ENCODE measurements at regions not wholly inside any gene's neighbourhood (a gene's known extent, or its start where the extent isn't known, plus 50 kb on each side); places are given as distances from the start of the nearest gene placed in this dataset.

DNA sequence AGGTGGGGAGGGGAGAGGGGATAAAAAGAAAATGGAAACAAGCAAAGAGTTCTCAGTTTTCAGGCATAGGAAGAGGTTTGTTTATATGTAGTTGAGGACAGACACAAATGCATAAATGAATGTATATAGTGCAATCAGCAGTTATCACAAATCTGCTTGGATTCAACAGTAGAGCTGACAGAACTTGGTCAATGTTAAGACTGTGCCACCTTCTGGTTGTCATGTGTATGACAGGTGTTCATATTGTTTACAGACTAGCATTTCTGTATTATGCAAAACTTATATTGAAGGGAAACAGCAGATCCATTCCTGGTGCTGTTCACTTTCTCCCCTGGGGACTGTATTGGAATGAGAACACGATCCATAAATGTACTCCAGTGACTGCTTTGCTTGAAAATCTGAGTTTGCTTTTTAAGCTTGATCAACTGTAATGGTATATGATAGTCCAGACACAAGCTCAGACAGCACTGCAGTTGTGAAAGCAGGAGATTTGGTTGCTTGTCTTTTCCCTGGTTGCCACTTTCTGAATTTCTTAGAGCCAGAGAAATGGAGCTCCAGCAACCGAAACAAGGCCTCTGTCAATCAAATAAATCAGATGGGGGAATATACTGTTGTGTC is 319.5 kb upstream of the OBI1 start:
- peak; percentile 34 for DNase-seq
- no peak overlapping the region for H3K4me2 ChIP-seq
- no peaks in the 10 kb centered on the region for H3F3A ChIP-seq (replicated peaks; ENCODE audit: insufficient read depth)
- WGBS (ENCODE audit: low lambda C conversion rate) = 0% methylated on average over 2 of the region's 2 CpGs
- H3K9ac ChIP-seq = no peak overlapping the region
- H4K20me1 ChIP-seq (ENCODE audit: insufficient read depth) = no peaks in the 10 kb centered on the region
- no peaks in the 10 kb centered on the region for H3K4me1 ChIP-seq (ENCODE audit: control insufficient read depth in 1 of 2, insufficient read depth in 2 of 2, low read depth in 1 of 2, low read length in 1 of 2)
- TF ChIP-seq CTCF (IDR thresholded peaks at IDR 0.05) (peak; percentile 74), RAD21 (IDR thresholded peaks at IDR 0.05; ENCODE audit: low read length) (peak; percentile 89), JUND (IDR thresholded peaks at IDR 0.05) (no peak), EZH2phosphoT487 (IDR thresholded peaks at IDR 0.05; ENCODE audit: borderline replicate concordance, low read depth) (no peak), TEAD4 (IDR thresholded peaks at IDR 0.05; ENCODE audit: borderline replicate concordance, insufficient read depth) (no peak), SIN3A (IDR thresholded peaks at IDR 0.05; ENCODE audit: borderline replicate concordance, low read depth, low read length) (no peak), MXI1 (IDR thresholded peaks at IDR 0.05; ENCODE audit: low read depth, low read length) (no peak), SMC3 (IDR thresholded peaks at IDR 0.05; ENCODE audit: low read depth, low read length) (peak; percentile 88), RFX5 (IDR thresholded peaks at IDR 0.05; ENCODE audit: low read length) (no peak), RCOR1 (IDR thresholded peaks at IDR 0.05; ENCODE audit: low read length) (no peak), TAF1 (IDR thresholded peaks at IDR 0.05; ENCODE audit: borderline replicate concordance, low read depth, low read length) (no peak), MEF2A (IDR thresholded peaks at IDR 0.05; ENCODE audit: borderline replicate concordance, low read depth) (no peak), NFIC (IDR thresholded peaks at IDR 0.05; ENCODE audit: borderline replicate concordance) (no peak), RXRA (IDR thresholded peaks at IDR 0.05; ENCODE audit: borderline replicate concordance, low read depth) (no peak), POLR2AphosphoS5 (IDR thresholded peaks at IDR 0.05; ENCODE audit: low read depth, low read length) (no peak), EP300 (IDR thresholded peaks at IDR 0.05; ENCODE audit: borderline replicate concordance in 1 of 2, low read depth in 1 of 2, low read length in 1 of 2) (no peak), GATA2 (CRISPR knock-in tag; IDR thresholded peaks at IDR 0.05) (0 out of 2 replicates have a peak, but pooled peaks have one; percentile 27)
- TF ChIP-seq, protein P1, sequence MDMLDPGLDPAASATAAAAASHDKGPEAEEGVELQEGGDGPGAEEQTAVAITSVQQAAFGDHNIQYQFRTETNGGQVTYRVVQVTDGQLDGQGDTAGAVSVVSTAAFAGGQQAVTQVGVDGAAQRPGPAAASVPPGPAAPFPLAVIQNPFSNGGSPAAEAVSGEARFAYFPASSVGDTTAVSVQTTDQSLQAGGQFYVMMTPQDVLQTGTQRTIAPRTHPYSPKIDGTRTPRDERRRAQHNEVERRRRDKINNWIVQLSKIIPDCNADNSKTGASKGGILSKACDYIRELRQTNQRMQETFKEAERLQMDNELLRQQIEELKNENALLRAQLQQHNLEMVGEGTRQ (IDR thresholded peaks at IDR 0.05; ENCODE audit: borderline replicate concordance, low read depth, low read length) = no peak
- TF ChIP-seq, protein P2, sequence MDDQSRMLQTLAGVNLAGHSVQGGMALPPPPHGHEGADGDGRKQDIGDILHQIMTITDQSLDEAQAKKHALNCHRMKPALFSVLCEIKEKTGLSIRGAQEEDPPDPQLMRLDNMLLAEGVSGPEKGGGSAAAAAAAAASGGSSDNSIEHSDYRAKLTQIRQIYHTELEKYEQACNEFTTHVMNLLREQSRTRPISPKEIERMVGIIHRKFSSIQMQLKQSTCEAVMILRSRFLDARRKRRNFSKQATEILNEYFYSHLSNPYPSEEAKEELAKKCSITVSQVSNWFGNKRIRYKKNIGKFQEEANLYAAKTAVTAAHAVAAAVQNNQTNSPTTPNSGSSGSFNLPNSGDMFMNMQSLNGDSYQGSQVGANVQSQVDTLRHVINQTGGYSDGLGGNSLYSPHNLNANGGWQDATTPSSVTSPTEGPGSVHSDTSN (IDR thresholded peaks at IDR 0.05) = no peak
- TF ChIP-seq, protein P3, sequence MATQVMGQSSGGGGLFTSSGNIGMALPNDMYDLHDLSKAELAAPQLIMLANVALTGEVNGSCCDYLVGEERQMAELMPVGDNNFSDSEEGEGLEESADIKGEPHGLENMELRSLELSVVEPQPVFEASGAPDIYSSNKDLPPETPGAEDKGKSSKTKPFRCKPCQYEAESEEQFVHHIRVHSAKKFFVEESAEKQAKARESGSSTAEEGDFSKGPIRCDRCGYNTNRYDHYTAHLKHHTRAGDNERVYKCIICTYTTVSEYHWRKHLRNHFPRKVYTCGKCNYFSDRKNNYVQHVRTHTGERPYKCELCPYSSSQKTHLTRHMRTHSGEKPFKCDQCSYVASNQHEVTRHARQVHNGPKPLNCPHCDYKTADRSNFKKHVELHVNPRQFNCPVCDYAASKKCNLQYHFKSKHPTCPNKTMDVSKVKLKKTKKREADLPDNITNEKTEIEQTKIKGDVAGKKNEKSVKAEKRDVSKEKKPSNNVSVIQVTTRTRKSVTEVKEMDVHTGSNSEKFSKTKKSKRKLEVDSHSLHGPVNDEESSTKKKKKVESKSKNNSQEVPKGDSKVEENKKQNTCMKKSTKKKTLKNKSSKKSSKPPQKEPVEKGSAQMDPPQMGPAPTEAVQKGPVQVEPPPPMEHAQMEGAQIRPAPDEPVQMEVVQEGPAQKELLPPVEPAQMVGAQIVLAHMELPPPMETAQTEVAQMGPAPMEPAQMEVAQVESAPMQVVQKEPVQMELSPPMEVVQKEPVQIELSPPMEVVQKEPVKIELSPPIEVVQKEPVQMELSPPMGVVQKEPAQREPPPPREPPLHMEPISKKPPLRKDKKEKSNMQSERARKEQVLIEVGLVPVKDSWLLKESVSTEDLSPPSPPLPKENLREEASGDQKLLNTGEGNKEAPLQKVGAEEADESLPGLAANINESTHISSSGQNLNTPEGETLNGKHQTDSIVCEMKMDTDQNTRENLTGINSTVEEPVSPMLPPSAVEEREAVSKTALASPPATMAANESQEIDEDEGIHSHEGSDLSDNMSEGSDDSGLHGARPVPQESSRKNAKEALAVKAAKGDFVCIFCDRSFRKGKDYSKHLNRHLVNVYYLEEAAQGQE (IDR thresholded peaks at IDR 0.05; ENCODE audit: low read depth, low read length) = no peak
- TF ChIP-seq, protein P4, sequence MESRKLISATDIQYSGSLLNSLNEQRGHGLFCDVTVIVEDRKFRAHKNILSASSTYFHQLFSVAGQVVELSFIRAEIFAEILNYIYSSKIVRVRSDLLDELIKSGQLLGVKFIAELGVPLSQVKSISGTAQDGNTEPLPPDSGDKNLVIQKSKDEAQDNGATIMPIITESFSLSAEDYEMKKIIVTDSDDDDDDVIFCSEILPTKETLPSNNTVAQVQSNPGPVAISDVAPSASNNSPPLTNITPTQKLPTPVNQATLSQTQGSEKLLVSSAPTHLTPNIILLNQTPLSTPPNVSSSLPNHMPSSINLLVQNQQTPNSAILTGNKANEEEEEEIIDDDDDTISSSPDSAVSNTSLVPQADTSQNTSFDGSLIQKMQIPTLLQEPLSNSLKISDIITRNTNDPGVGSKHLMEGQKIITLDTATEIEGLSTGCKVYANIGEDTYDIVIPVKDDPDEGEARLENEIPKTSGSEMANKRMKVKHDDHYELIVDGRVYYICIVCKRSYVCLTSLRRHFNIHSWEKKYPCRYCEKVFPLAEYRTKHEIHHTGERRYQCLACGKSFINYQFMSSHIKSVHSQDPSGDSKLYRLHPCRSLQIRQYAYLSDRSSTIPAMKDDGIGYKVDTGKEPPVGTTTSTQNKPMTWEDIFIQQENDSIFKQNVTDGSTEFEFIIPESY (IDR thresholded peaks at IDR 0.05; ENCODE audit: borderline replicate concordance, low read depth) = no peak
- H3K9me2 ChIP-seq = no peaks in the 10 kb centered on the region
- no peak overlapping the region; a peak in 1 of 4 replicates for H3K4me3 ChIP-seq (ENCODE audit: low read depth in 2 of 2, low read length in 1 of 2)
- no peaks in the 10 kb centered on the region for H3K79me2 ChIP-seq (ENCODE audit: insufficient read depth)
- no peak overlapping the region for H3K27ac ChIP-seq (ENCODE audit: low read depth in 2 of 2, low read length in 1 of 2)
- ChIA-PET CTCF (interaction anchor here (0.6 to 2.6 kb wide), 66 partner anchors 9 to 857 kb away, joined by 3 to 40 read pairs (median 4); partner anchors contain the start of gene POU4F1), POLR2A (no interaction called here)
- H3K36me3 ChIP-seq (replicated peaks in 1 of 2; ENCODE audit: control insufficient read depth in 1 of 2, insufficient read depth in 2 of 2, low read length in 1 of 2) = no peaks in the 10 kb centered on the region
- H2AFZ ChIP-seq (ENCODE audit: low read depth) = no peak overlapping the region
- H3K27me3 ChIP-seq (ENCODE audit: insufficient read depth) = no peaks in the 10 kb centered on the region
- no peaks in the 10 kb centered on the region for H3K9me3 ChIP-seq

All from SK-N-SH (cell line).